Jurkat, Clone E6-1 (cell line): ENCODE measurements at regions not wholly inside any gene's neighbourhood (a gene's known extent, or its start where the extent isn't known, plus 50 kb on each side); places are given as distances from the start of the nearest gene placed in this dataset.
"Not testable (repeated sequence)": the region's sequence is repeated elsewhere in the genome, so short reads cannot be mapped to it uniquely, and the experiment has no call there.

ENCODE experiments used
- DNase-seq: peaks from one replicate; pipeline ENCODE4 v3.0.0-alpha.2; 2011; ENCODE audit warnings: low read depth, low spot score
- H3K4me3 ChIP-seq: 2 replicates; pipeline ENCODE4 v1.5.1; 2011; ENCODE audit warnings: mild to moderate bottlenecking, low read length, control low read depth, moderate library complexity

- no peak overlapping the region for H3K4me3 ChIP-seq
- DNase-seq = no peak
Measured at GRCh38 chr5:157944938-157945337, 86.0 kb upstream of the CLINT1 start.

- no peak overlapping the region for H3K4me3 ChIP-seq
- DNase-seq = no peak
Measured at GRCh38 chr5:157944077-157944633, 85.2 kb upstream of the CLINT1 start.

DNA sequence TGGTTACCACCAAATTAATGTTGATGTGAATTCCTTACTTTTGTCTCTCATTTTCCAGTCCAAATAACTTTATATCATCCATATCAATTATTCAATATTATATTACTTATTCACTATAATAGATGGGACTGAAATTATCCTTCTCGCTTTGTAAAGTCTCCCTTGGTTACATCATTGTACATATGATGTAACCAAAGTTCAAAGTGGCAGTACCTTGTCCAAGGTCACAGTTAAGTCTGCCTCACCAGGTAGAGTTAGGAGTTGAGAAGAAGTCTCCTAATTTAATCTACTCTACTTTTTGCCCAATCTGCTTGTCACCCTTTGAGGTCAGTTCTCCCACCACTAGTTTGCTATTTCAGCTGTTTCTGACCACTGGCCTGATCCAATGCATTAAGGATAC is 83.7 kb upstream of the CLINT1 start:
- no peak overlapping the region for H3K4me3 ChIP-seq
- no peak for DNase-seq

GRCh38 chr5:157941616-157942015 is 82.7 kb upstream of the CLINT1 start:
- DNase-seq = no peak
- H3K4me3 ChIP-seq = no peak overlapping the region

- DNase-seq, H3K4me3 ChIP-seq: not testable (repeated sequence)
Measured at GRCh38 chr5:157938101-157938500, 79.2 kb upstream of the CLINT1 start.

DNA sequence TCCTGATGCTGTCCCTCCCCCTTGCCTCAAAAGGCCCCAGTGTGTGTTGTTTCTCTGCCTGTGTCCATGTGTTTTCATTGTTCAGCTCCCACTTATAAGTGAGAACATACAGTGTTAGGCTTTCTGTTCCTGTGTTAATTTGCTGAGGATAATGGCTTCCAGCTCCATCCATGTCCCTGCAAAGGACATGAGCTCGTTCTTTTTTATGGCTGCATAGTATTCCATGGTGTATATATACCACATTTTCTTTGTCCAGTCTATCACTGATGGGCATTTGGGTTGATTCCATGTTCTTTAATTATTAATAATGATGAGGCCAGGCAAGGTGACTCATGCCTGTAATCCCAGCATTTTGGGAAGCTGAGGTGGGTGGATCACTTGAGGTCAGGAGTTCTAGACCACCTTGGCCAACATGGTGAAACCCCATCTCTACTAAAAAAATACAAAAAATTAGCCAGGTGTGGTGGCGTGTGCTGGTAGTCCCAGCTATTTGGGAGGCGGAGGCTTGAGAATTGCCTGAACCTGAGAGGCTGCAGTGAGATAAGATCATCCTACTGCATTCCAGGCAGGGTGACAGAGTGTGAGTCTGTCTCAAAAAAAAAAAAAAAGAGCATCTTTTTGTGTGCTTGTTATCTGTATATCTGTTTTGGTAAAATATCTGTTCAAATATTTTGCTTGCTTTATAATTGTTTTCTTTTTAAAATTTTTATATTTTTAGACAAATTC is 78.0 kb upstream of the CLINT1 start:
- DNase-seq, H3K4me3 ChIP-seq: not testable (repeated sequence)

DNA sequence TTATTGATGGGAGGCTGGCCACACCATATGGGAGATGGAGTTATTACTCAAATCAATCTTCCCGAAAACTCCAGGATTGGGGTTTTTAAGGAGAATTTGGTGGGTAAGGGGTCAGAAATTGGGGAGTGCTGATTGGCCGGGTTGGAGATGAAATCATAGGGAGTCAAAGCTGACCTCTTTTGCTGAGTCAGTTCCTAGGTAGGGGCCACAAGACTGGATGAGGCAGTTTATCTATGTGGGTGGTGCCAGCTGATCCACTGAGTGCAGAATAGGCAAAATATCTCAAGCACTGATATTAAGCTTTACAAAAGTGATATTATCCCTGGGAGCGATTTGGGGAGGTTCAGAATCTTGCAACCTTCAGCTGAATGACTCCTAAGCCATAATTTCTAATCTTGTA is 75.7 kb upstream of the CLINT1 start:
- no peak overlapping the region for H3K4me3 ChIP-seq
- no peak for DNase-seq

DNA sequence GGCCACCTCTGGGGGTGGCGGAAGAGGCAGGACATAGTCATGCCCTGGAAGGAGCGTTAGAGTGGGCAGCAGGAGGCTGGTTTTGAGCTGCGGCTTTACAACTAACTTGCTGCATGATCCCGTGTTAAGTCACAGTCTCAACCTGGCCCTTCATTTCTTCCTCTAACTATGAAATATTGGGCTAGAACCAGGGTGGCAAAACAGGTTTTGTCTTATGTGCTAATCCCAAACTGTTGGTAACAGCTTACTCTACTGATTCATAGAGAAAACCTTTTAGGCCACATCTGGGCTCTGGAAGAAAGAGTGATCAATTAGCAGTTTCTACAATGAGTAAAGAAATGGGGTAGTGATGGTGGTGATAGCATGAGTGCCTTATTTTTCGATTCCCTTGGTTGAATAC is 74.1 kb upstream of the CLINT1 start:
- DNase-seq = no peak
- H3K4me3 ChIP-seq = no peak overlapping the region

DNA sequence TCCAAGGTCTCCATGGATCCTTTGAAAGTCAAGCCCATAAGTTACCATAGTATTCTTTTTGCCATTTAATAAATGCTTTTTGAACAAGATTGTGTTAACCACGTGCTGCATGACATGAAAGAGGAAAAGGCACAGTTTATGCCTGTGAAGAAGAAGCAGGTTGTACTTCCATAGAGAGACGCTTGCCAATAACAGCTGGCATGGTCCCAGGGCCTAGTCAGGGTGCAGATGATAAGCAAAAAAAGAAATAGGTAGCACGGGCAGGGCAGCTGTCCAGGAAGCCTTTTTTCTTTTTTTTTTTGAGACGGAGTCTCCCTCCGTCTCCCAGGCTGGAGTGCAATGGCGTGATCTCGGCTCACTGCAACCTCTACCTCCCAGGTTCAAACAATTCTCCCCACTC is 71.8 kb upstream of the CLINT1 start:
- H3K4me3 ChIP-seq = no peak overlapping the region
- DNase-seq = no peak

DNA sequence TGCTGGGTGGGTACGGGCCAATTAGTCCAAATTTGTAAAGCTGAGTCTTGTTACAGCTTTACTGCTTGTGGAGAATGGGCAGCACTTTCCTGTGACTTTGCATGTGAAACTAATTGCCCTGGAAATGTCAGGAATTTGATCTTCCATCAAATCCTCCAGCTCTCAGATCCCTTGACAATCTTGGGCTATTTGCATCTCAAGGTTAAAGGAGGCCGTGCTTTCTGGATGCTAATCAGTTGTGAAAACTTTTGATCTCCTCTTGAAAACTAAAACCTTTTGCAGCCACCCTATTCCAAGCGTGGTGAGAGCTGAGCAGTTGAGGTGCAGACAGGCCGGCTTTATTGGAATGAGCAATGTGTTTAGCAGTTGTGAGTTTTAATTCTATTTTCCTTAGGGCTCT is 68.0 kb upstream of the CLINT1 start:
- H3K4me3 ChIP-seq = no peak overlapping the region
- no peak for DNase-seq

DNA sequence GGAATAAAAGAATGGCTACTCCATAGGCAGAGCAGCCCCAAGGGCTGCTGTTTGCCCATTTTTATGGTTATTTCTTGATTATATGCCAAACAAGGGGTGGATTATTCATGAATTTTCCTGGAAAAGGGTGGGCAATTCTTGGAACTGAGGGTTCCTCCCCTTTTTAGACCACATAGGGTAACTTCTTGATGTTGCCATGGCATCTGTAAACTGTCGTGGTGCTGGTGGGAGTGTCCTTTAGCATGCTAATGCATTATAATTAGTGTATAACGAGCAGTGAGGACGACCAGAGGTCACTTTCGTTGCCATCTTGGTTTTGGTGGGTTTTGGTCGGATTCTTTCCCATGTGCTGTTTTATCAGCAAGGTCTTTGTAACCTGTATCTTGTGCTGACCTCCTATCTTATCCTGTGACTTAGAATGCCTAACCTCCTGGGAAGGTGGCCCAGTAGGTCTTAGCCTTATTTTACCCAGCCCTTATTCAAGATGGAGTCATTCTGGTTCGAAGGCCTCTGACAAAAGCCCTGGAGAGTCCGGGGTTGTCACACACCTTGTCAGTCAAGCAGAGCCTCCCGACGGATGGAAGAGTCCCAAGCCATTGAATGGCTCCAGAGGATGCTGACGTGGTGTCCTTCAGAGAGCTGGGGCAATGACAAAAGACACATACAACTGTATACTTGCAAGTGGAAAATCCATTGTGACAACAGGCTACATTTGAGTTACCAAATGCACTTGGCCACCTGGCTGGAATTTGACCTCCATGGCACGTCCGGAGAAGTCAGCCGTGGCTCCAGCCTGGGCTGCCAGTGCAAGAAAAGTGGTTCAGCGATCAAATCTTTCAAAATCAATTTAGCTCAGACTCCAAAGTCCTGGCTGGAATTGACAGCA is 67.1 kb upstream of the CLINT1 start:
- no peak overlapping the region for H3K4me3 ChIP-seq
- DNase-seq = no peak

DNA sequence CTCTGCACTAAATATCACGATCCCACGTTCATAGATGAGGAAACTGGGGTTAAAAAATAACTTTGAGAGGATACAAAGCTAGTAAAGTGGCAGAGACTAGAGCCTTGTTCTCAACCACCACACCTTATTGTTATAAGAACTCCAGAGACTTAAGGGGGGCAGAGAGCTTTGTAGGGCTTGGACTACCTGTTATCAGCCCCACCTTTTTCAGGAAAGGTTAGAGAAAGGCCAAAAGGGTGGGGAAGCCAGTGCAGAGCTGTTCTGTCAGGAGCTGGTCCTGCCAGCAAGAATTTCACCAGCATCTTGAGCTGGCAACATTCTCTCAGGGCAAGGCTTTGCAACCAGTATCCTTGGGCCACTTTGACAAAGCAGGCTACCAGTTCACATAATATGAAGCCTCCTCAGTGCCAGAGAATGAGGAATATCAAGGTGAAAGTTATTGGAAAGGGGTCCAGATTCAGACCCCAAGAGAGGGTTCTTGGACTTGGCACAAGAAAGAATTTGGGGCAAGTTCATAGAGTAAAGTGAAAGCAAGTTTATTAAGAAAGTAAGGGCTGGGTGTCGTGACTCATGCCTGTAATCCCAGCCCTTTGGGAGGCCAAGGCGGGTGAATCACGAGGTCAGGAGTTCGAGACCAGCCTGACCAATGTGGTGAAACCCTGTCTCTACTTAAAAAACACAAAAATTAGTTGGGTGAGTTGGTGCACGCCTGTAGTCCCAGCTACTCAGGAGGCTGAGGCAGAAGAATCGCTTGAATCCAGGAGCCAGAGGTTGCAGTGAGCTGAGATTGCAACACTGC is 66.2 kb upstream of the CLINT1 start:
- no peak overlapping the region for H3K4me3 ChIP-seq
- DNase-seq = no peak

DNA sequence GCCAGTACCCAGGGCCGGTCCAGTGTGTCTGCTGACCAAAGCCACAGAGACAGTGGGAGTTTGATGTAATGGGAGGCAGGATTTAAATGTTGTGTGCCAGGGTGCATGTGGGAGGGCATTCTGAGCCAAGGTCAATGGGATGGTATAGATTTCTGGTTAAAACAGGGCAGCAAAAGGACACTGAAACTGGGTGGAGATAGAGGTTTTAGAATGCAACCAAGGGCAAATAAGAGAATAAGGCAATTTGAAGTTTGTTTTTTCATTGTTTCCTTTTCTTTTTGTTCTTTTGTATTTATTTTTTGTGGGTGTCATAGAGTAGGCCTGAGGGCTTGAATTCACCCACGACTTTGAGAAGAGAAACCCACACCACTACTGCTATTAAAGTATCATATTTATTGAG is 65.5 kb upstream of the CLINT1 start:
- DNase-seq = no peak
- H3K4me3 ChIP-seq = no peak overlapping the region

- no peak overlapping the region for H3K4me3 ChIP-seq
- no peak for DNase-seq
Measured at GRCh38 chr5:157923765-157924164, 64.8 kb upstream of the CLINT1 start.

DNA sequence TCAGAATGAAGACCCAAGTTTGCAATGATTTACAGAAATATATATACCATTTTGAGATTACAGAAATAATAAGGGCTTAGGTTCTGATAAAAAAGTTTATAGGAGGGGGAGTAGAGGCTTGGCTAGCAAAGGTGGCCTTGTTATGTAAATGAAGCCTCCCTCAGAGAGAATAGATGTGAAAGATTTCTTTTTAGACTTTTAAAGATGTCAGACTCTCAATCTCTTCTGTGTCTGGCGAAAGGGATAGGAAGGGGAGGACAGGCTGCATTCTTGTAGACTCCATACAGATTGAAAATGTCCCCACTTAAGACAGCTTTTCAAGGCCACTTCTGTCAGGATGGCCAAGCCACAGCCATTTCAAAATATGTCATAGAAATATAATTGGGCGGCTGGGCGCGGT is 63.1 kb upstream of the CLINT1 start:
- DNase-seq = no peak

DNA sequence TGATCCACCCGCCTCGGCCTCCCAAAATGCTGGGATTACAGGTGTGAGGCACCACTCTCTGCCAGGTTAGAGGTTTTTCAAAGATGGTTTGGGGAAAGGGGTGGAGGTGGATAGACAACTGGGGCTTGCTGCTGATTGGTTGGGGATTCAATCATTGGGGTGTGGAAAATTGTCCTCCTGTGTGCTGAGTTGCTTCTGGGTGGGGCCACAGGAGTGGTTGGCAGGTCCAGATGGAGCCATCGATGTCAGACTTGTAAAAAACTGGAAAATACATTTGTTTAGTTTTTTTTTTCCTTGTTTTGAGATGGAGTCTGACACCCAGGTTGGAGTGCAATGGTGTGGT is 61.9 kb upstream of the CLINT1 start:
- DNase-seq = no peak
- no peak overlapping the region for H3K4me3 ChIP-seq

More for the DNA sequence above, 63.1 kb upstream of the CLINT1 start:
- H3K4me3 ChIP-seq = no peak overlapping the region

GRCh38 chr5:157918811-157919742 is 60.1 kb upstream of the CLINT1 start:
- DNase-seq = peak; percentile 96
- H3K4me3 ChIP-seq = peak overlapping the region; percentile 52
